Endothelial cell of umbilical vein (primary cell): ENCODE measurements at regions not wholly inside any gene's neighbourhood (a gene's known extent, or its start where the extent isn't known, plus 50 kb on each side); places are given as distances from the start of the nearest gene placed in this dataset.

Source experiments
- CTCF ChIP-seq, 2 donors: IDR thresholded peaks; 1 replicate in 1 of 2; 2 replicates in 1 of 2; pipeline ENCODE4 v1.5.1; 2011; ENCODE audit warnings: low read length in 2 of 2, mild to moderate bottlenecking in 2 of 2, moderate library complexity in 2 of 2, control low read depth in 1 of 2, inconsistent platforms in 1 of 2, low read depth in 1 of 2; ENCODE audit not compliant: insufficient read depth in 1 of 2; ENCODE audit errors: extremely low read depth in 1 of 2
- EZH2 ChIP-seq: IDR thresholded peaks from 2 replicates; pipeline ENCODE4 v1.6.1; 2012; ENCODE audit warnings: borderline replicate concordance, low read depth, mild to moderate bottlenecking, moderate library complexity, low read length, inconsistent platforms; ENCODE audit not compliant: severe bottlenecking

DNA sequence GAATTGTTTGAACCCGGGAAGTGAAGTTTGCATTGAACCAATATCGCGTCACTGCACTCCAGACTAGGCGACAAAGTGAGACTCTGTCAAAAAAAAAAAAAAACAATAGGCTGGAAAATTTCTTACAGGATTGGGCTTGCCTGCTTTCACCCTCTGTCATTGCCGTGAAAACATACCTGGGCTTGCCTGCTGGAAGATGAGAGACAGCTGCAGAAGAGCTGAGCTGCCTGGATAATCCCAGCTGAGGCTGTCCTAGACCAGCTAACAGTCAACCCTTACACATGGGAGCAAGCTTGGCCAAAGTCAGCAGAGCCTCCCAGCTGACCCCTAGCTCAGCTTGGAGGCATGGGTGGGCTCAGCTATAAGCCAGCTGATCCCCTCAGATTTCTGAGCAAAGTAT lies 306.2 kb downstream of the CCSER2 start:
- TF ChIP-seq CTCF (IDR thresholded peaks at IDR 0.05; ENCODE audit: extremely low read depth in 1 of 2, insufficient read depth in 1 of 2, low read depth in 1 of 2, low read length in 2 of 2) (no peak), EZH2 (no peak)
